GM06990 (cell line): ENCODE measurements at regions not wholly inside any gene's neighbourhood (a gene's known extent, or its start where the extent isn't known, plus 50 kb on each side); places are given as distances from the start of the nearest gene placed in this dataset.
A peak's percentile ranks its signal among the peaks of the same experiment; 100 is the strongest.
"Not testable (repeated sequence)": the region's sequence is repeated elsewhere in the genome, so short reads cannot be mapped to it uniquely, and the experiment has no call there.

Source experiments
- DNase-seq: peaks from one replicate; pipeline ENCODE4 v3.0.0-alpha.2; 2011; ENCODE audit not compliant: insufficient read length; ENCODE audit errors: extremely low read depth
- H3K27me3 ChIP-seq: replicated peaks from 2 replicates; pipeline ENCODE4 v1.6.0; 2011; ENCODE audit warnings: low read length; ENCODE audit not compliant: control insufficient read depth, insufficient read depth
- H3K36me3 ChIP-seq: 2 replicates; pipeline ENCODE4 v1.5.1; 2011; ENCODE audit warnings: low read length; ENCODE audit not compliant: control insufficient read depth, insufficient read depth
- H3K4me3 ChIP-seq: replicated peaks from 2 replicates; pipeline ENCODE4 v1.5.1; 2011; ENCODE audit warnings: low read depth, mild to moderate bottlenecking, control low read depth, low read length
- TF ChIP-seq, protein P1 (sequence below): IDR thresholded peaks from 2 replicates; pipeline ENCODE4 v1.5.1; 2011; ENCODE audit warnings: low read length, control low read depth, mild to moderate bottlenecking, inconsistent platforms; ENCODE audit not compliant: insufficient read depth, poor library complexity, severe bottlenecking

DNA sequence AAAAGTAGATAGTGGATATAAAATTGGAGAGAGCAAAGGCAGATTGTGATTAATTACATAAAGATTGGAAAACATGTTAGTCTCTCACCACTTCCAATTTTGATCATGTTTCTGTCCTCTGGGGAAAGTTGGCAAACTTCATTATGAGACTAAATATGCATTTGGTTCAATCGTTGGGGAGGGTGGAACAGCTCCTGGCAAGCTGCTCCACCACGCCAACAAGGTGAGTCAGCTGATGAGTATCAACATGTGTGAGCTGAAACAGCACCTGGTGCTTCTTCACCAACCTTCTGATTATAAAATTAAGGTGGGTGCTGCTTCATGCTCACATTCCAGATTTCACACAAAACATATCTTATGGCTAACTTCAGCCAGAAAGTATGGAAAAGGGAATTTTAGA, 1784.6 kb downstream of the SLITRK5 start:
- DNase-seq = no peak
- no peak overlapping the region for H3K4me3 ChIP-seq
- H3K36me3 ChIP-seq = no peaks in the 10 kb centered on the region
- TF ChIP-seq, protein P1, sequence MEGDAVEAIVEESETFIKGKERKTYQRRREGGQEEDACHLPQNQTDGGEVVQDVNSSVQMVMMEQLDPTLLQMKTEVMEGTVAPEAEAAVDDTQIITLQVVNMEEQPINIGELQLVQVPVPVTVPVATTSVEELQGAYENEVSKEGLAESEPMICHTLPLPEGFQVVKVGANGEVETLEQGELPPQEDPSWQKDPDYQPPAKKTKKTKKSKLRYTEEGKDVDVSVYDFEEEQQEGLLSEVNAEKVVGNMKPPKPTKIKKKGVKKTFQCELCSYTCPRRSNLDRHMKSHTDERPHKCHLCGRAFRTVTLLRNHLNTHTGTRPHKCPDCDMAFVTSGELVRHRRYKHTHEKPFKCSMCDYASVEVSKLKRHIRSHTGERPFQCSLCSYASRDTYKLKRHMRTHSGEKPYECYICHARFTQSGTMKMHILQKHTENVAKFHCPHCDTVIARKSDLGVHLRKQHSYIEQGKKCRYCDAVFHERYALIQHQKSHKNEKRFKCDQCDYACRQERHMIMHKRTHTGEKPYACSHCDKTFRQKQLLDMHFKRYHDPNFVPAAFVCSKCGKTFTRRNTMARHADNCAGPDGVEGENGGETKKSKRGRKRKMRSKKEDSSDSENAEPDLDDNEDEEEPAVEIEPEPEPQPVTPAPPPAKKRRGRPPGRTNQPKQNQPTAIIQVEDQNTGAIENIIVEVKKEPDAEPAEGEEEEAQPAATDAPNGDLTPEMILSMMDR = no peak
- no peaks in the 10 kb centered on the region for H3K27me3 ChIP-seq

GRCh38 chr13:89457977-89458376, 1786.8 kb downstream of the SLITRK5 start:
- Histone ChIP-seq H3K4me3 (no peak overlapping the region), H3K36me3 (no peaks in the 10 kb centered on the region), H3K27me3 (no peaks in the 10 kb centered on the region)
- no peak for DNase-seq
- TF ChIP-seq, protein P1 = no peak

GRCh38 chr13:89458456-89458855, 1787.3 kb downstream of the SLITRK5 start:
- Histone ChIP-seq H3K27me3 (no peaks in the 10 kb centered on the region), H3K36me3 (no peaks in the 10 kb centered on the region), H3K4me3 (no peak overlapping the region)
- no peak for DNase-seq
- TF ChIP-seq, protein P1 = no peak

DNA sequence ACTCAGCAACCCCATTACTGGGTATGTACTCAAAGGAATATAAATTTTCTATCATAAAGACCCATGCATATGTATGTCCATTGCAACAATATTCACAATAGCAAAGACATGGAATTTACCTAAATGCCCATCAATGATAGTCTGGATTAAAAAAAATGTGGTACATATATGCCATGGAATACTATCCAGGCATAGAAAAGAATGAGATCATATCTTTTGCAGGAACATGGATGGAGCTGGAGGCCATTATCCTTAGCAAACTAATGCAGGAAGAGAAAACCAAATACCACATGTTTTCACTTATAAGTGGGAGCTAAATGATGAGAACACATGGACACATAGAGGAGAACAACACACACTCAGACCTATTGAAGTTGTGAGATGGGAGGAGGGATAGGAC, 1789.7 kb downstream of the SLITRK5 start:
- not testable (repeated sequence) for H3K36me3 ChIP-seq, DNase-seq, H3K4me3 ChIP-seq, H3K27me3 ChIP-seq

GRCh38 chr13:89465366-89465765, 1794.2 kb downstream of the SLITRK5 start:
- Histone ChIP-seq H3K27me3 (no peaks in the 10 kb centered on the region), H3K36me3 (no peaks in the 10 kb centered on the region), H3K4me3 (no peak overlapping the region)
- DNase-seq = peak; percentile 5
- TF ChIP-seq, protein P1 = no peak

GRCh38 chr13:89468081-89468480, 1796.9 kb downstream of the SLITRK5 start:
- Histone ChIP-seq H3K36me3 (no peaks in the 10 kb centered on the region), H3K27me3 (no peaks in the 10 kb centered on the region), H3K4me3 (no peak overlapping the region)
- DNase-seq = no peak
- TF ChIP-seq, protein P1 = no peak
